DOHH2 (cell line): ENCODE measurements at regions not wholly inside any gene's neighbourhood (a gene's known extent, or its start where the extent isn't known, plus 50 kb on each side); places are given as distances from the start of the nearest gene placed in this dataset.

Experiments used
- H3F3A ChIP-seq: fragments of 200-600 bp; sonication (generic), shearing (Covaris generic); 2 replicates; pipeline ENCODE4 v1.6.0; 2016; ENCODE audit warnings: antibody characterized with exemption, mild to moderate bottlenecking; ENCODE audit not compliant: control insufficient read depth, insufficient read depth
- H3K27ac ChIP-seq: fragments of 200-600 bp; sonication (generic); 2 replicates; pipeline ENCODE4 v1.5.1; 2014; ENCODE audit warnings: low read depth, mild to moderate bottlenecking, low read length, moderate library complexity
- H3K27me3 ChIP-seq: fragments of 200-600 bp; sonication (generic); 2 replicates; pipeline ENCODE4 v1.6.1; 2014; ENCODE audit warnings: mild to moderate bottlenecking, low read length, mixed read lengths; ENCODE audit not compliant: control insufficient read depth
- H3K36me3 ChIP-seq: fragments of 200-600 bp; sonication (generic); 2 replicates; pipeline ENCODE4 v1.6.1; 2014; ENCODE audit warnings: mild to moderate bottlenecking, low read length, moderate library complexity, mixed read lengths; ENCODE audit not compliant: control insufficient read depth
- H3K4me1 ChIP-seq: fragments of 200-600 bp; sonication (generic); 2 replicates; pipeline ENCODE4 v1.6.1; 2014; ENCODE audit warnings: mild to moderate bottlenecking, low read length, mixed read lengths; ENCODE audit not compliant: control insufficient read depth
- H3K4me2 ChIP-seq: fragments of 200-600 bp; sonication (generic); 2 replicates; pipeline ENCODE4 v1.6.0; 2014; ENCODE audit warnings: mild to moderate bottlenecking, low read length, moderate library complexity
- H3K4me3 ChIP-seq: fragments of 200-600 bp; sonication (generic); 2 replicates; pipeline ENCODE4 v1.5.1; 2014; ENCODE audit warnings: mild to moderate bottlenecking, low read length, mixed read lengths
- H3K79me2 ChIP-seq: fragments of 200-600 bp; sonication (generic); 2 replicates; pipeline ENCODE4 v1.6.1; 2014; ENCODE audit warnings: mild to moderate bottlenecking, low read length, mixed read lengths; ENCODE audit not compliant: control insufficient read depth
- H3K9me2 ChIP-seq: fragments of 200-600 bp; sonication (generic); replicated peaks from 2 replicates; pipeline ENCODE4 v1.6.1; 2014; ENCODE audit warnings: mild to moderate bottlenecking, low read length, mixed read lengths; ENCODE audit not compliant: control insufficient read depth
- H3K9me3 ChIP-seq: fragments of 200-600 bp; sonication (generic); 2 replicates; pipeline ENCODE4 v1.6.1; 2014; ENCODE audit warnings: antibody characterized with exemption, low read length, mixed read lengths; ENCODE audit not compliant: control insufficient read depth, insufficient read depth
- H4K20me1 ChIP-seq: fragments of 200-600 bp; sonication (generic); 2 replicates; pipeline ENCODE4 v1.6.0; 2014; ENCODE audit warnings: low read depth, mild to moderate bottlenecking, antibody characterized with exemption, low read length, moderate library complexity; ENCODE audit not compliant: control insufficient read depth, insufficient read depth
- CTCF ChIP-seq: fragments of 200-600 bp; sonication (generic); IDR thresholded peaks from one replicate; pipeline ENCODE4 v1.5.1; 2014; ENCODE audit warnings: antibody characterized with exemption, mild to moderate bottlenecking, low read depth, low read length; ENCODE audit not compliant: poor library complexity, severe bottlenecking
- EZH2phosphoT487 ChIP-seq: fragments of 200-600 bp; sonication (generic); IDR thresholded peaks from 2 replicates; pipeline ENCODE4 v1.6.1; 2017; ENCODE audit warnings: borderline replicate concordance, mild to moderate bottlenecking, antibody characterized with exemption, low read length, moderate library complexity, mixed read lengths

- Histone ChIP-seq H3K27ac (no peak overlapping the region), H3K27me3 (no peaks in the 10 kb centered on the region), H3K9me3 (no peaks in the 10 kb centered on the region), H3K4me2 (no peak overlapping the region), H3K4me3 (no peak overlapping the region), H3K79me2 (no peaks in the 10 kb centered on the region), H4K20me1 (no peaks in the 10 kb centered on the region), H3K4me1 (no peaks in the 10 kb centered on the region), H3F3A (no peaks in the 10 kb centered on the region), H3K36me3 (no peaks in the 10 kb centered on the region), H3K9me2 (no peaks in the 10 kb centered on the region)
- TF ChIP-seq EZH2phosphoT487 (no peak), CTCF (no peak)
Observed at GRCh38 chr5:107275333-107275732, 395.4 kb downstream of the EFNA5 start.

GRCh38 chr5:107274571-107274970 lies 396.2 kb downstream of the EFNA5 start:
- Histone ChIP-seq H3K79me2 (no peaks in the 10 kb centered on the region), H3F3A (no peaks in the 10 kb centered on the region), H3K36me3 (no peaks in the 10 kb centered on the region), H3K4me2 (no peak overlapping the region), H3K9me2 (no peaks in the 10 kb centered on the region), H3K4me3 (no peak overlapping the region), H3K27ac (no peak overlapping the region), H3K9me3 (no peaks in the 10 kb centered on the region), H3K4me1 (no peaks in the 10 kb centered on the region), H3K27me3 (no peaks in the 10 kb centered on the region), H4K20me1 (no peaks in the 10 kb centered on the region)
- TF ChIP-seq CTCF (no peak), EZH2phosphoT487 (no peak)

DNA sequence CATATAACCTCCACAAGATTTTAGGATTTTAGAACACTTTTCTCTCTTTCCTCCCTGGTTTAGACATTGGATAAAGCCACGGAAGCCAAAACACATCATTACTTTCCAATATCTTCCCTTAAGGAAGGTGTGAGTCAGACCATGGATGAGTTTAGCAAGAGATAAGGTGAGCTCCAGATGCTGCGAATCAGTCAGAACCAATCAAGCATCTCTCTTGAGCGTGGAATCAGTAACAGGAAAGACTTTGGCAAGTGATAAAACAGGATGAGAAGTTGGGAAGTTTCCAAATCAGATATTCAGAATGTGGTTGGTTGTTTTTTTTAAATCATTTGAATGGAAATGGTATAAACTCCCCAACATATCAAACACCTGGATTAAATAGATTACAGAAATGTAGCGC lies 397.8 kb downstream of the EFNA5 start:
- Histone ChIP-seq H3K4me3 (no peak overlapping the region), H3F3A (no peaks in the 10 kb centered on the region), H3K27me3 (no peaks in the 10 kb centered on the region), H3K4me2 (no peak overlapping the region), H4K20me1 (no peaks in the 10 kb centered on the region), H3K9me3 (no peaks in the 10 kb centered on the region), H3K4me1 (no peaks in the 10 kb centered on the region), H3K27ac (no peak overlapping the region), H3K79me2 (no peaks in the 10 kb centered on the region), H3K9me2 (no peaks in the 10 kb centered on the region), H3K36me3 (no peaks in the 10 kb centered on the region)
- TF ChIP-seq CTCF (no peak), EZH2phosphoT487 (no peak)

DNA sequence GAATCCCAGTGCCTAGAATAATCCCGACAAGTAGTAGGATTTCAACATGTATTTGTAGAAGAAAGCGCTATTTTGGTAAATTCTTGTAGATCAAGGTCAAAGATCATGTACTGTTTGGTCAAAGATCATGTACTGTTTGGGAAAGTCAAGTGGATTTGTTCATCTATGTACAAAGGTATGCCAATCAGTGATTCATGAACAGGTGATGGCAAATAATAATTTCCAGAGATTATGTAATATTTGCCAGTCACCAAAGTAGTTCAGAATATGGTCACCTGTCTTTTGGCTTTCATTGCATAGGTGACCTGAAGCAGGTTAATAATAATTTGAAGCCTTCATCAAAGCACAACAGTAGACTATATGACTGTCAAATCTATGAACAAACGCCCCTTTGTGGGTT lies 398.2 kb downstream of the EFNA5 start:
- TF ChIP-seq CTCF (no peak), EZH2phosphoT487 (no peak)
- Histone ChIP-seq H3K27me3 (no peaks in the 10 kb centered on the region), H3K9me2 (no peaks in the 10 kb centered on the region), H3K4me3 (no peak overlapping the region), H3K27ac (no peak overlapping the region), H3K36me3 (no peaks in the 10 kb centered on the region), H4K20me1 (no peaks in the 10 kb centered on the region), H3K79me2 (no peaks in the 10 kb centered on the region), H3K4me2 (no peak overlapping the region), H3F3A (no peaks in the 10 kb centered on the region), H3K9me3 (no peaks in the 10 kb centered on the region), H3K4me1 (no peaks in the 10 kb centered on the region)
